ENCODE measurements at regions not wholly inside any gene's neighbourhood (a gene's known extent, or its start where the extent isn't known, plus 50 kb on each side); places are given as distances from the start of the nearest gene placed in this dataset.
"Not testable (repeated sequence)": the region's sequence is repeated elsewhere in the genome, so short reads cannot be mapped to it uniquely, and the experiment has no call there.

DNA sequence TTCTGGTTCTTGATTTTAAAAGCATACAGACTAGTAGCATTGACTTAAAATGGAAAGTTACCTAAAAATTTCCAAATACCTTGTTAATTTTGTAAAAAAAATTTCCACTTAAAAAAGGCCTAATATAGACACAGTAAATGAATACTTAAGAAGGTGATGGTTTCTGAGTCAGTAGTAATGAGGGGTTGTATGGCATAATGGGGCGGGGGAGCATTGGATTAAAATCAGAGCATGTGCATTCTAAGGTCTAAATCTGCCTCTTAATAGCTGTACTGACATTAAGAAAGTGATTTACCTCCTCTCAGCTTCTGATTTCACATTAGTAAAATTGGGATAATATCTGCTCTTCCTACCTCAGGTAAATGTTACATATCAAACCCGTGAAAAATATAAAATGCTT is 446.5 kb downstream of the AASDHPPT start:
- no peak for TF ChIP-seq CTCF (IDR thresholded peaks at IDR 0.05)
- Histone ChIP-seq H3K4me1 (ENCODE audit: control insufficient read depth in 1 of 2, insufficient read depth in 2 of 2, low read length in 2 of 2) (no peaks in the 10 kb centered on the region), H3K9ac (ENCODE audit: insufficient read depth, low read length, poor library complexity, severe bottlenecking) (no peak overlapping the region), H3K4me2 (replicated peaks; ENCODE audit: extremely low read depth, low read length, poor library complexity, severe bottlenecking) (no peak overlapping the region), H3K79me2 (ENCODE audit: insufficient read depth, low read length) (no peaks in the 10 kb centered on the region), H4K20me1 (ENCODE audit: insufficient read depth, low read length) (no peaks in the 10 kb centered on the region), H3K36me3 (replicated peaks in 1 of 2; ENCODE audit: control insufficient read depth in 1 of 2, insufficient read depth in 2 of 2, low read length in 2 of 2) (no peaks in the 10 kb centered on the region), H3K4me3 (replicated peaks in 1 of 3; ENCODE audit: low read depth in 2 of 3, low read length in 3 of 3) (no peak overlapping the region), H2AFZ (ENCODE audit: insufficient read depth, low read depth, low read length, poor library complexity, severe bottlenecking) (no peak overlapping the region), H3K27ac (ENCODE audit: low read depth in 1 of 2, low read length in 2 of 2) (no peak overlapping the region), H3K9me3 (replicated peaks in 1 of 2; ENCODE audit: control insufficient read depth in 1 of 2, insufficient read depth in 1 of 2, low read length in 2 of 2) (peaks cover 0 to 3% of the 10 kb centered on the region in 2 donors), H3K27me3 (ENCODE audit: control insufficient read depth in 2 of 2, insufficient read depth in 2 of 2, low read length in 2 of 2) (no peaks in the 10 kb centered on the region)
- no CpG with 5 or more reads among the region's 2 CpGs for WGBS (ENCODE audit: insufficient coverage)
- DNase-seq = no peak
- intact Hi-C loops (cut with micrococcal nuclease) = no loop called here
- Mint-ChIP-seq H3K36me3 (no peaks in the 10 kb centered on the region), H3K9me3 (peaks cover 0 to 9% (median 2%) of the 10 kb centered on the region in 7 donors), H3K4me1 (no peaks in the 10 kb centered on the region), H3K27me3 (ENCODE audit: low read depth in 3 of 3) (peaks cover 0 to 1% (median 0%) of the 10 kb centered on the region in 3 donors), H3K4me3 (no peak overlapping the region), H3K27ac (no peak overlapping the region)

GRCh38 chr11:106524436-106524835 is 447.0 kb downstream of the AASDHPPT start:
- intact Hi-C loops (cut with micrococcal nuclease) = no loop called here
- TF ChIP-seq CTCF (IDR thresholded peaks at IDR 0.05) = no peak
- Mint-ChIP-seq H3K9me3 (peaks cover 0 to 10% (median 2%) of the 10 kb centered on the region in 7 donors), H3K4me3 (no peak overlapping the region), H3K36me3 (no peaks in the 10 kb centered on the region), H3K27ac (no peak overlapping the region), H3K4me1 (no peaks in the 10 kb centered on the region), H3K27me3 (ENCODE audit: low read depth in 3 of 3) (peaks cover 0 to 1% (median 0%) of the 10 kb centered on the region in 3 donors)
- Histone ChIP-seq H3K27ac (ENCODE audit: low read depth in 1 of 2, low read length in 2 of 2) (no peak overlapping the region), H3K9ac (ENCODE audit: insufficient read depth, low read length, poor library complexity, severe bottlenecking) (no peak overlapping the region), H2AFZ (ENCODE audit: insufficient read depth, low read depth, low read length, poor library complexity, severe bottlenecking) (no peak overlapping the region), H3K4me1 (ENCODE audit: control insufficient read depth in 1 of 2, insufficient read depth in 2 of 2, low read length in 2 of 2) (no peaks in the 10 kb centered on the region), H4K20me1 (ENCODE audit: insufficient read depth, low read length) (no peaks in the 10 kb centered on the region), H3K36me3 (replicated peaks in 1 of 2; ENCODE audit: control insufficient read depth in 1 of 2, insufficient read depth in 2 of 2, low read length in 2 of 2) (no peaks in the 10 kb centered on the region), H3K79me2 (ENCODE audit: insufficient read depth, low read length) (no peaks in the 10 kb centered on the region), H3K9me3 (replicated peaks in 1 of 2; ENCODE audit: control insufficient read depth in 1 of 2, insufficient read depth in 1 of 2, low read length in 2 of 2) (peaks cover 0 to 3% of the 10 kb centered on the region in 2 donors), H3K4me3 (replicated peaks in 1 of 3; ENCODE audit: low read depth in 2 of 3, low read length in 3 of 3) (no peak overlapping the region), H3K27me3 (ENCODE audit: control insufficient read depth in 2 of 2, insufficient read depth in 2 of 2, low read length in 2 of 2) (no peaks in the 10 kb centered on the region), H3K4me2 (replicated peaks; ENCODE audit: extremely low read depth, low read length, poor library complexity, severe bottlenecking) (no peak overlapping the region)
- DNase-seq = no peak
- WGBS (ENCODE audit: insufficient coverage) = no CpG with 5 or more reads among the region's 2 CpGs

GRCh38 chr11:106531648-106532047 is 454.2 kb downstream of the AASDHPPT start:
- H4K20me1 ChIP-seq (ENCODE audit: insufficient read depth, low read length); H3K9me3 Mint-ChIP-seq; H3K27ac Mint-ChIP-seq; H3K9ac ChIP-seq (ENCODE audit: insufficient read depth, low read length, poor library complexity, severe bottlenecking); intact Hi-C loops (cut with micrococcal nuclease); H3K27me3 Mint-ChIP-seq (ENCODE audit: low read depth in 3 of 3); H3K4me2 ChIP-seq (replicated peaks; ENCODE audit: extremely low read depth, low read length, poor library complexity, severe bottlenecking); H3K79me2 ChIP-seq (ENCODE audit: insufficient read depth, low read length); H3K4me3 Mint-ChIP-seq; H3K9me3 ChIP-seq (replicated peaks in 1 of 2; ENCODE audit: control insufficient read depth in 1 of 2, insufficient read depth in 1 of 2, low read length in 2 of 2); H2AFZ ChIP-seq (ENCODE audit: insufficient read depth, low read depth, low read length, poor library complexity, severe bottlenecking); H3K36me3 Mint-ChIP-seq; H3K4me3 ChIP-seq (replicated peaks in 1 of 3; ENCODE audit: low read depth in 2 of 3, low read length in 3 of 3); H3K4me1 ChIP-seq (ENCODE audit: control insufficient read depth in 1 of 2, insufficient read depth in 2 of 2, low read length in 2 of 2); H3K27ac ChIP-seq (ENCODE audit: low read depth in 1 of 2, low read length in 2 of 2); DNase-seq; H3K4me1 Mint-ChIP-seq; H3K27me3 ChIP-seq (ENCODE audit: control insufficient read depth in 2 of 2, insufficient read depth in 2 of 2, low read length in 2 of 2); H3K36me3 ChIP-seq (replicated peaks in 1 of 2; ENCODE audit: control insufficient read depth in 1 of 2, insufficient read depth in 2 of 2, low read length in 2 of 2): not testable (repeated sequence)
- 87% methylated on average over 9 of the region's 18 CpGs for WGBS (ENCODE audit: insufficient coverage)
